ENCODE measurements at regions not wholly inside any gene's neighbourhood (a gene's known extent, or its start where the extent isn't known, plus 50 kb on each side); places are given as distances from the start of the nearest gene placed in this dataset.
"Not testable (repeated sequence)": the region's sequence is repeated elsewhere in the genome, so short reads cannot be mapped to it uniquely, and the experiment has no call there.

DNA sequence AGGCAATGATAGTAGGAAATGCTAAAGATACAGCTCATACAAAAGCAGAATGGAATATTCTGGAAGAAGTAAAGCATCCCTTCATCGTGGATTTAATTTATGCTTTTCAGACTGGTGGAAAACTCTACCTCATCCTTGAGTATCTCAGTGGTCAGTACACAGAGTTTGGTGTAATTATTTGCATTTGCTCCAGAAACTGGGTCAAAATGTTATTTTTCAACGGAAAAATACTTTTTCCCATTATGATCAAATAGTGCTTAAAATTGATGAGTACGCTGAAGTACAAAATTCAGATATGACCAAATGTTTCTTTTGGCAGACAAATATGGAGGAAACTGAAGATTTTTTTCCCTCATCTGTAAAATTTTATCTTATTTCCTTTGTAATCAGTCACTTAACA, 137.0 kb downstream of the CDRT15L2 start:
- not testable (repeated sequence) for TF ChIP-seq ZNF75A (CRISPR knock-in tag; IDR thresholded peaks at IDR 0.05)
- TF ChIP-seq, protein P1, sequence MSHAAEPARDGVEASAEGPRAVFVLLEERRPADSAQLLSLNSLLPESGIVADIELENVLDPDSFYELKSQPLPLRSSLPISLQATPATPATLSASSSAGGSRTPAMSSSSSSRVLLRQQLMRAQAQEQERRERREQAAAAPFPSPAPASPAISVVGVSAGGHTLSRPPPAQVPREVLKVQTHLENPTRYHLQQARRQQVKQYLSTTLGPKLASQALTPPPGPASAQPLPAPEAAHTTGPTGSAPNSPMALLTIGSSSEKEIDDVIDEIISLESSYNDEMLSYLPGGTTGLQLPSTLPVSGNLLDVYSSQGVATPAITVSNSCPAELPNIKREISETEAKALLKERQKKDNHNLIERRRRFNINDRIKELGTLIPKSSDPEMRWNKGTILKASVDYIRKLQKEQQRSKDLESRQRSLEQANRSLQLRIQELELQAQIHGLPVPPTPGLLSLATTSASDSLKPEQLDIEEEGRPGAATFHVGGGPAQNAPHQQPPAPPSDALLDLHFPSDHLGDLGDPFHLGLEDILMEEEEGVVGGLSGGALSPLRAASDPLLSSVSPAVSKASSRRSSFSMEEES (CRISPR knock-in tag; IDR thresholded peaks at IDR 0.05) = not testable (repeated sequence)
